ENCODE measurements at regions not wholly inside any gene's neighbourhood (a gene's known extent, or its start where the extent isn't known, plus 50 kb on each side); places are given as distances from the start of the nearest gene placed in this dataset.

GRCh38 chr13:109584844-109585361 is 201.5 kb downstream of the IRS2 start:
- Mint-ChIP-seq H3K4me1 (peaks cover 11 to 12% of the 10 kb centered on the region in 2 experiments), H3K4me3 (no peak overlapping the region), H3K36me3 (ENCODE audit: insufficient read depth in 1 of 3, low read depth in 3 of 3) (no peaks in the 10 kb centered on the region), H3K9me3 (no peaks in the 10 kb centered on the region), H3K27ac (no peak overlapping the region), H3K27me3 (ENCODE audit: low read depth) (peaks cover 1% of the 10 kb centered on the region; the same call in 1 of the 2 replicates)
- no peak overlapping the region for H3K14ac ChIP-seq (ENCODE audit: insufficient read depth, low read length)
- H3T11ph ChIP-seq (ENCODE audit: low read length), result no peak overlapping the region
- H2BK5ac ChIP-seq (ENCODE audit: insufficient read length, low read length), result no peak overlapping the region
- H2BK20ac ChIP-seq (ENCODE audit: low read depth, low read length, poor library complexity, severe bottlenecking), result no peak overlapping the region
- no peak for TF ChIP-seq CTCF (conservative IDR thresholded peaks at IDR 0.05)
- H2BK15ac ChIP-seq (ENCODE audit: low read depth, low read length), result no peak overlapping the region
- H3K4me1 ChIP-seq (ENCODE audit: insufficient read depth, low read length), result no peaks in the 10 kb centered on the region; the same call in 1 of the 2 replicates
- no peak overlapping the region for H3K4me2 ChIP-seq (ENCODE audit: insufficient read depth, insufficient read length, low read length)
- H3K9ac ChIP-seq (ENCODE audit: extremely low read depth, insufficient read length, low read length), result no peak overlapping the region
- no peak overlapping the region for H3K56ac ChIP-seq (ENCODE audit: insufficient read length, low read depth, low read length)
- no peak overlapping the region for H3K18ac ChIP-seq (ENCODE audit: insufficient read length, low read depth, low read length)
- no peak overlapping the region for H2AK5ac ChIP-seq (ENCODE audit: insufficient read length, low read length)
- H3K27ac ChIP-seq (ENCODE audit: insufficient read length, low read depth, low read length), result no peak overlapping the region
- no peak overlapping the region for H3K23ac ChIP-seq (ENCODE audit: insufficient read length, low read depth, low read length)
- H3K23me2 ChIP-seq (ENCODE audit: insufficient read length, low read depth, low read length, poor library complexity, severe bottlenecking), result no peaks in the 10 kb centered on the region
- no peak overlapping the region for H4K8ac ChIP-seq (replicated peaks; ENCODE audit: insufficient read length, low read depth, low read length)
- H3K27me3 ChIP-seq (ENCODE audit: insufficient read depth, low read length), result no peaks in the 10 kb centered on the region
- H2AFZ ChIP-seq (ENCODE audit: low read length), result no peak overlapping the region
- no peaks in the 10 kb centered on the region for H3K79me2 ChIP-seq (ENCODE audit: insufficient read depth, low read length)
- no peak for DNase-seq
- H4K5ac ChIP-seq (ENCODE audit: insufficient read length, low read depth, low read length), result no peak overlapping the region
- H3K4ac ChIP-seq (ENCODE audit: low read depth, low read length), result no peak overlapping the region
- H2BK120ac ChIP-seq (ENCODE audit: low read depth, low read length, poor library complexity, severe bottlenecking), result no peak overlapping the region
- H3K9me3 ChIP-seq (ENCODE audit: control insufficient read depth, low read depth, low read length), result no peaks in the 10 kb centered on the region
- no peak overlapping the region for H2BK12ac ChIP-seq (ENCODE audit: insufficient read length, low read depth, low read length)
- H4K91ac ChIP-seq (ENCODE audit: insufficient read length, low read depth, low read length), result no peak overlapping the region
- H3K79me1 ChIP-seq (ENCODE audit: insufficient read depth, low read depth, low read length, poor library complexity, severe bottlenecking), result no peaks in the 10 kb centered on the region
- WGBS (ENCODE audit: extremely low coverage, insufficient read length, low lambda C conversion rate), result no CpG with 5 or more reads among the region's 5 CpGs
- H4K20me1 ChIP-seq (ENCODE audit: control insufficient read depth, insufficient read depth, insufficient read length), result no peaks in the 10 kb centered on the region

All from H9 (cell line).